Skin epidermis (tissue), 12 donors: ENCODE measurements at regions not wholly inside any gene's neighbourhood (a gene's known extent, or its start where the extent isn't known, plus 50 kb on each side); places are given as distances from the start of the nearest gene placed in this dataset.

Experiments used
- H3K27ac ChIP-seq, 21 experiments: fragments of 200-600 bp; sonication (generic) in 11 of 21; one replicate each; pipeline ENCODE4 v1.5.0; 2020; ENCODE audit warnings: mild to moderate bottlenecking in 3 of 21, inconsistent platforms in 2 of 21, moderate library complexity in 2 of 21
- H3K4me3 ChIP-seq, 7 experiments: fragments of 200-600 bp; sonication (generic) in 2 of 7; one replicate each; pipeline ENCODE4 v1.5.0; 2020; ENCODE audit warnings: inconsistent platforms in 2 of 7, mild to moderate bottlenecking in 2 of 7, moderate library complexity in 1 of 7

DNA sequence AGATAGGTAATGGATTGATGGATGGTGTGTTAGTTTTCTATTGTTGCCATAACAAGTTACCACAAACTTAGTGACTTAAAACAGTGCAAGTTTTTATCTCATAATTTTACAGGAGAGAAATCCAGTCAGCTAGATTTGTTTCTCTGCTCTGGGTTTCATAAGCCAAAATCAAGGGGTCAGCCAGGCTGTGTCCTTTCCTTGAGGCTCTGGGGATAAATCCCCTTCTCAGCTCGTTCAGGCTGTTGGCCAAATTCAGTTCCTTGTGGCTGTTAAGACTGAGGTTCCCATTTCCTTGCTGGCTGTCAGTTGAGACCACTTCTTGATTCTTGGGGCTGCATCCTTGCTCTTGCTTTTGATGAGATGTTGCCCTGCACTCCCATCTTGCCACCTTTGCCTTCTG is 204.9 kb upstream of the CDH13 start:
- Histone ChIP-seq H3K27ac (no peak overlapping the region), H3K4me3 (no peak overlapping the region)

DNA sequence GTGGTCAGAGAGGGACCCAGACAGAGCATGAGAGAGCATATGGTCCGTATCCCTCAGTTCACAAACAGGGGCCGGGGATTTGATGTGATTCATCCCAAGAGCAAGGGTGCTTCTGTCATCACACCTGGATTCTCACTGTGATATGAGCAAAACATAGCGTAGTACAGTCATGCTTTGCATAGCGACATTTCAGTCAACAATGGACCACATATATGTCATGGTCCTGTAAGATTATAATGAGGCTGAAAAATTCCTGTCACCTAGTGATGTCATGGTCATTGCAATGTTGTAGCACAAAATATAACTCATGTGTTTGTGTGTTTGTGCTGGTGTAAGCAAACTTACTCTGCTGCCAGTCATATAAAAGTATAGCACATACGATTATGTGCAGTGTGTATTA is 207.4 kb upstream of the CDH13 start:
- Histone ChIP-seq H3K4me3 (no peak overlapping the region), H3K27ac (no peak overlapping the region)

DNA sequence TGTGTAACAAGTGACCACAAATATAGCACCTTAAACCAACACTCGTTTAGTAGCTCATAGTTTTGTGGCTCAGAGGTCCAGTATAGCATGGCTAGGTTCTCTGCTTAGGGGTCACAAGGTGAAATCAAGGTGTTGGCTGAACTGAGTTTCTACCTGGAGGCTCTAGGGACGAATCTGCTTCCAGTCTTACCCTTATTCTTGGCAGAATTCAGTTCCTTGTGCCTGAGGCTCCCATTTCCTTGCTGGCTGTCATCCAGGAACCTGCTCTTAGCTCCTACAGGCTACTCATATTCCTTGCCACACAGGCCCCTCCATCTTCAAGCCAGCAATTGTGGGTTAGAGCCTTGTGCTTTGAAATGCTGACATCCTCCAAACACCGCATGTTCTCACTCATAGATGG is 212.3 kb upstream of the CDH13 start:
- Histone ChIP-seq H3K4me3 (no peak overlapping the region), H3K27ac (no peak overlapping the region)

DNA sequence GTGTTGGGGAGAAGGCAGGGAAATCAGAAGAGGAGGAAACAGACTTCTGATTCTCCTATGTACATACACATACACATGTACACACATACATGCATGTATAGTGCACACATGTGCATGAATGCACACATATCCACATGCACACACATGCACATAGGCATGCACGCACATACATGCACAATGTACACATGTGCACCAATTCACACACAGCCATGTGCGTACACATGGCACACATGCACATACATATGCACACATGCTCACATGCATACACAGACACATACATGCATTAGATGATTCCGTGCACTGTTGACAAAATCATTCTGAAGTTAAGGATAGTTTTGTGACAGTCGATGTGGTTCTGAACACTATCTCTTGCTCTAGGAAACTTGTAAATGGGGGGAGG is 214.0 kb upstream of the CDH13 start:
- no peak overlapping the region for H3K27ac ChIP-seq
- H3K4me3 ChIP-seq: no peak overlapping the region

DNA sequence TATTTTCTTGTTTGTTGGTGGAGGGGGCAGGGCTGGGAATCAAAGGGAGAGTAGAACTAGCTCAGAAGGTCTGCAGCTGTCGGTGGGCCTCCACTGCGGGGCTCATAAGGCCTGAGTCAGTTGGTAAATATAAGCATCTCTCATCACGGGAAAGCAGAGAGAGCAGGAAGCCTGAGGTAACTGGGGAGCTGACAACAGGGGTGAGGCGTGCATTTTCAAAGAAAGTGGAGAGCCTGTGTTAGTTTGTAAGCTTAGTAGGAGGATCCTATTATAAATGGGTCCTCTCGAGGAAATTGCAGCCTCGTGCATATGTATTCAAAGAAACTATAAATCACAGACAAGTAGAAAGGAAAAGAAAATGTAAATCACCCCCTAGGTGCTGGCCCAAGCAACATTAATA is 221.0 kb upstream of the CDH13 start:
- no peak overlapping the region for H3K4me3 ChIP-seq
- no peak overlapping the region for H3K27ac ChIP-seq

DNA sequence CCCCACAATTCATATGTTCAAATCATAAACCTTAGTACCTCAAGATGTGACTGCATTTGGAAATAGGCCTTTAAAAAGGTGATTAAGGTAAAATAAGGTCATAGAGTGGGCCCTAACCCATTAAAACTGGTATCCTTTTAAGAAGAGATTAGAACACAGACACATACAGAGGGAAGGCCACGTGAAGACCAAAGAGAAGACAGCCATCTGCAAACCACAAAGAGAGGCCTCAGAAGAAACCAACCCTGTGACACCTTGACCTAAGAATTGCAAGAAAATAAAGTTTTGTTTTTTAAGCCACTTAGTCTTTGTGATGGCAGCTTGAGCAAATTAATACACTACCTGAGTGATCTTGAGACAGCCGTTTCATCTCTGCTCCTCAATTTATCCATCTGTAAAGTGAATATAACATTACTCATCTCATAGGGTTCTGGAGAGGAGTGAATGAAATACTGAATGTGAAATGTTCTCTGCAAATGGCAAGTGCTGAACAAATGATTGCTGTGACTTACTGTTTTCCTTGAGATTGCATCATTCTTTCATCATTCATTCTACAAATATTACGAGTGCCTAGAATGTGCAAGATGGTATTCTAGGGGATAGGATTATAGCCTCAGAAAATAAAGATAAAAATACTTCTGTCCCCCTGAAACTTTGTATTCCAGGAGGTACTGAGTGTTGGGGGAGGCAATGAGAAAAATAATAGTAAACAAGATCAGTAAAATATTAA is 222.0 kb upstream of the CDH13 start:
- Histone ChIP-seq H3K4me3 (no peak overlapping the region), H3K27ac (no peak overlapping the region)

DNA sequence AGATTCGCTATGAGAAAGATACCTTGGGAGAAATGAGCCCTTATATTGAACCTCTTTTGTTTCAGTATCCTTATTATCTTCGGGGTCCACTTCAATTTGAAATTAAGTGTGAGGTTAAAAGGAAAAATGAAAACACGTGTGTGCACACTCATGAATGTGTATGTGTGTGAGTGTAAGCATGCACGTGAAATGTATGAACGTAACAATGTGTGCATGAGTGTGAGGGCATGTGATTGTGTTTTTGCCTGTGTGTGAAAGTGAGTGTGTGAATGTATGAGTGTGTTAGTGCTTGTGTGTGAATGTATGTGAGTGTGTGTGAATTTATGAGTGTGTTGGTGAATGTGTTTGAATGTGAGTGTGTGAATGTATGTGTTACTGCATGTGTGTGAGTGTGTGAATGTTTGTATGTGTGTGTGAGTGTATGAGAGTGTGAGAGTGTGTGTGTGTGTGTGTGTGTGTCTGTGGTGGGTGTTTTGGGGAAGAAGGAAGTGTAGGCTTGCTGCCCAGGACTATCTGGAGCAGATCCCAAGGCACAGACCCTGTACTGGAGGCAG is 224.0 kb upstream of the CDH13 start:
- Histone ChIP-seq H3K4me3 (no peak overlapping the region), H3K27ac (no peak overlapping the region)

DNA sequence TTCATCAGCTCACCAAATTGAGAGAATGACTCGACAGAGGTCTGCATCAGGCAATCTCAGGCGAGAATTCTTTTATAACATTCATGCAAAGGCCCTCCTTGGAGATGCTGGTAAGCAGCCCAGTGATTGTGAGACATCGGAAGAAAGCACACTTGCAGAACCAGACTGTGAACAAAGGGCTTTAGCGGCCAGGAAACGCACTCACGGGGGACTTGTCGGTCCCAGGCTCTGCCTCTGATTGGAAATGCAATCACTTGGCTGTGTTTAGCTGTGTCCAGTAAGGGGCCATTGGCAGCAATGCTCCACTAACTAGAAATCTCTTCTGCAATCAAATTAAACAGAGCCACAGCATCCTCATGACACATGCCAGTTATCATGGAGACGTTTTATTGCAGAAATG is 226.7 kb upstream of the CDH13 start:
- H3K27ac ChIP-seq: no peak overlapping the region
- H3K4me3 ChIP-seq: no peak overlapping the region

DNA sequence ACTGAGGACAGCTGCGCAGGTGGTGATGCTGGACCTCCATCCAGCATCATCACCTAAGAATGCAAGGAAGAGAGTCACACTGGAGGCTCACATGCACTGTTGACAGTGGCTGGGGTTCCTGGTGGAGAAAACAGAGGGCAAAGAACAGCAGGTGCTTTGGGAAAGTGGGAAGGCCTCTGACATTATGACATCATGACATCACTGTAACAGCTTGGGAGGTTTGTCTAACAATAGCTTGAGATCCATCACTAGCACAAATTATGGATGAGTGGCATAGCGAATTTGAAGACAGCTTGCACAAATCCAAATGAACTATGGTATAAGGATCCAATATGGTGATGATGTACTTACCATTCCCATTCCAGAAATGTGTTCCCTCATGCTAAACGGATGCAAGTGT is 226.5 kb upstream of the MPHOSPH6 start:
- no peak overlapping the region for H3K4me3 ChIP-seq

DNA sequence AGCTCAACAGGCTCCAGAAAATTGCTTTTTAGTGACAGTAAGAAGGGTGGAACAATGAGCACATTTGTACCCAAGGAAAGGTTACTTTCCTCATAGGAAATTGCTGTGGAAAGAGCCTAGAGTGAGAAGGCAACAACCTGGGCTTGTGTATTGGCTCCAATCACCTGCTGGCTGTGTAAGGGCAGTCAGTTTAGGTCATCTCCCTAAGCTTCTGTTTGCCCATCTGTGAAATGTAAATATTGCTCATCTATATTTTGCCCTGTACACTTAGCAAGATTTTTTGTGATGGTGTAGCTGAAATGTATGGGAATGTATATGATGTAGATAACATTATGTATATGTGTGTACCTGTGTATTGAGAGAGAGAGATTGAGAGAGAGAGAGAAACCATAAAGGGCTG is 225.2 kb upstream of the MPHOSPH6 start:
- Histone ChIP-seq H3K4me3 (no peak overlapping the region), H3K27ac (no peak overlapping the region)

More for the DNA sequence above, 226.5 kb upstream of the MPHOSPH6 start:
- no peak overlapping the region for H3K27ac ChIP-seq

DNA sequence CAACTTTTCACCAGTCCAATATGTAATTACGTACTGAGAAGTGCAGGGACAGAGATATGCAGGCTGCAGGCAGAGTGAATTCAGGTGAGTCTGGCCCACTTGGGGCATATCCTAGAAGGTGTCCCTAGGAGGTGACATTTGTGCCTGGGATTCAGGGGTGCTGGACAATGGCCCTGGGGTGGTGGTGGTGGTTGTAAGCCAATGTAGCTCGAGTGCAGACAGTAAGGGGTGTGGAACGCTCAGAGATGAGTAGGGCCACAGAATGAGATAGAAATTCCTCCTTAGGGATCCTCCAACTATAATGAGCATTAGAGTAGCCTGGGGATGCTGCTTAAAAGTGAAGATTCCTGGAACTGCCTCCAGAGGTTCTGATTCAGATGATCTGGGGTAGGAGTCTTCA is 221.7 kb upstream of the MPHOSPH6 start:
- H3K4me3 ChIP-seq: no peak overlapping the region
- no peak overlapping the region for H3K27ac ChIP-seq

DNA sequence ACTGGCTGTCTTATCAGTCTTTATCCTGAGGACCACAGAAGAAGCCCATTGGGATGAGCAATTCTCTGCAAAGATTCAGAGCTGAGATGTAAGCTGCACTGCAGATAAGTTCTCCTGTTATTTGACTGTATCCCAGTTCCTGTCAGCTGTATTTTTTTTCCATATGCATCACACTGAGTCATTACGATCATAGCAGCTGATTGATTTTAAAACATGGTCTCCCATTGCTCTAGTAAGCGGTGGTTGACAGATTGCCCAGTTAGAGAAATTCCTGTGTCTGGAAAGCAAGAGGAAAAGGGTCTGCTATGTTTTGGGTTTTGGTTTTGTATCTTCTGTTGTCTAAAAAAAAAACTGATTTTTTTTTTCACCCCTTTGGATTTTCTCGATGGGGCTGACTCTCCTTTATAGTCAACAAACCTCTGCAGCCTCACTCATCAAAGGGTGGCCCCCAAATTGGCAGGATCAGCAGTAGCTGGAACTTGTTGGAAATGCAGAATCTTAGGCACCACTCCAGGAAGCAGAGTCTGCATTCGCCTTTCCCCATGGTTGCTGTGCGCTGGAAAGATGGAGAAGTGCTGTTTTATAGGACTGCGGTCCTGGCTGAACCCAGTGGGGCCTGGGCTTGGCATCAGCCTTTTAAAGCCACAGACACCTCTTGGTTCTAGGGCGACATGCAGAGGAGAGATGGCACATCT is 220.1 kb upstream of the MPHOSPH6 start:
- no peak overlapping the region for H3K4me3 ChIP-seq
- H3K27ac ChIP-seq: no peak overlapping the region

DNA sequence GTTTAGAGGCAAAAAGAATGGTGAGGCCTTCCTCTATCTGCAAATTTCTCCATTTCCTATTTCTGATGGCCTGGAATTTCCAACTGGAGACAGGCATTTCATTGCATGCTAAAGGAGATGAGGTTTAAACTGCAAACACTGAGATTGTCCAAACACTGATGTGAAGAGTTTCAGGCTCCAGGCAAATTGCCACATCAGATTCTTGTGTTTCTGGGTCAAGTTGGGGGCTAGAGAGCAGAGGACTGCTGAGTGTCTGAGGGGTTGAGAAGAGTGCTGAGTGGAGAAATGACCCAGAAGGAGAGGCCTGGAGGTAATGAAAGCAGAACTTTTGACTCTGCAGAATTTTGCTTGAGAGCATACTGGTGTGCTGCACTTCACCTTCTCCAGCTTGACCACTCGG is 216.7 kb upstream of the MPHOSPH6 start:
- H3K27ac ChIP-seq: no peak overlapping the region
- no peak overlapping the region for H3K4me3 ChIP-seq

DNA sequence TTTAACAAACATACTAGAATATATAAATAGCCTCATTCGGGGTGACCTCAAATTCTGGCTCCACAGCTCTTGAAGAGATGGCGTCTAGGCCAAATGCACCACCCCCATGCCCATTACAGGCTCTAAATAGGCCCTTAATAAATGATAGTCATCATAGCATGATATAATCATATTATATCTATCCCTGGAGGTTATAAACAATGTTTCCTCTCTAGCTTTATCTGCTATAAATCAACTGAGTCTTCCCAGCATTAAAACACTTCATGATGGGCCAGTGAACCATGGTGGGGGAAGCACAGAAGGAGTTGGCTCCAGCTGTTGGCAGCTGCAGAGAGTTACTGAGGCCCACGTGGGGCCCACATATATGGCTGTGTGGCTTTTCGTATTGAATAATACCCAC is 214.9 kb upstream of the MPHOSPH6 start:
- Histone ChIP-seq H3K4me3 (no peak overlapping the region), H3K27ac (no peak overlapping the region)

DNA sequence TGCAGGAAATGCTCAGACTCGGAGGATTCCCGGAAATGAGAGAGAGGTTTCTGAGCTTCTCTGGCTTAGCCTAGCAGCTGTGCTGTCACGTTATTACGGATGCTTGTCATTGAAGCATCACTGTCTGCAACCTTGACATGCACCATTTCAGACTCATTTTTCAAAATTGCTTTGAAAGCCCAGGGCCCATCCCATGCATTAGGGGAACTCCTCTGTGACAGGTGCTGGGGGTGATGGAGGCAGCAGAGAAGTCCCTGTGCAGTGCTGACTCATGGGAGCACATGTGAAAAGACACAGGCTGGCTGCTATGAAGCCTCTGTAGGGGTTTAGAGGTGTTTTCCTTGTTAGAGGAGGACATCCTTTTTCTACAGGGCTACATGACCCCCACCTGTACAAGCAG is 214.0 kb upstream of the MPHOSPH6 start:
- Histone ChIP-seq H3K27ac (no peak overlapping the region), H3K4me3 (no peak overlapping the region)

DNA sequence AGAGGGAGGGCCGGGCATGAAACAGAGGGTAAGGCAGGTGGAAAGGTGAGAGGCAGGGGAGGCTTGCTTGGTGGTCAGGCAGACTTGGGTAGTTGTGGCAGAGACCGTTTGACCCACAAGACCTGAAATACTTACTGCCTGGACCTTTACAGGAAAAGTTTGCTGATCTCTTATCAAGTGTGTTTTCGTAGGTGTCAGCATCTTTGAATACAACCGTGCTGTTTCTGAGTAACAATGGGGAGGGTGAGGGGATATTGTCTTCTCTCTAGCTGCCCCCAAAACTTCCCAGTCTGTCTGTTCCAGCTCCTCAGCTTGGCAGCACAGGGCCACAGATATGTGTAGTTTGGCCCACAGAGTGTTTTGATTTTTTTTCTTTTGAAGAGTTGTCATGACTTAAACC is 212.5 kb upstream of the MPHOSPH6 start:
- no peak overlapping the region for H3K27ac ChIP-seq
- no peak overlapping the region for H3K4me3 ChIP-seq

DNA sequence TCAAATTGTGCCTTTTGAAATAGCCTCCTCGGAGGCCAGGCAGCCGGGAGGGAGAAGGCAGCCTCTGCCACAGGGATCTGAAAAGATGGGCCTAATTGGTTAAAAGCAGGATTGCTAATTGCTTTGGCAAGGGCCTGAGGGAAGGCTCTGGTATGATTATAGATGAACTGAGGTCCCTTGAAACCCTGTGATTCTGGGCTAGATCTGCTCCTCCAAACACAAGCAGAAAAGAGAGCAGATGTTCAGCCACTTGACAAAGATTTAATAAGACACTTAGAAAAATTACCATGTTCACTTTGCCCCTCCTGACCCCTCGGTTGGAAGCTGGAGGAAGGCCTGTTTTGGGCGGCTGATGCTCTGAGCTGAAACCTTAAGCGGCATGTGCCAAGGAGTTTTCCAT is 209.5 kb upstream of the MPHOSPH6 start:
- Histone ChIP-seq H3K27ac (no peak overlapping the region), H3K4me3 (no peak overlapping the region)

DNA sequence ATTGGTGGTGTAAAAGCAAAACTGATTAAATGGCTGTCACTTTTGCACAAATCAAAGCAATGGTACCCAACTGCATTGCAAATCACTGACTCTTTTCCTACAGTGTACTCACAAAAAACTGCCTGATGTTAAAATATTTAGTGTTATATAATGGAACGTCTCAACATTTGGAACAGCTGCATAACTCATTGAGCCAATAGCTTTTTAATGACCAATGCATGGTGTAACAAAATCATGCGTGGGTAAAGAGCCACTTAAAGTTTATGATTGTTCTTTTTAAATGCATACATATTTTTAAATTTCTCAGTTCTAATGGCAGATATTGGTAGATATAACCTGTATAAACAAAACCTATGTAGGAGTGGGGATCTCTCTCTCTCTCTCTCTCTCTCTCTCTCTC is 204.0 kb upstream of the MPHOSPH6 start:
- H3K27ac ChIP-seq: no peak overlapping the region
- no peak overlapping the region for H3K4me3 ChIP-seq

DNA sequence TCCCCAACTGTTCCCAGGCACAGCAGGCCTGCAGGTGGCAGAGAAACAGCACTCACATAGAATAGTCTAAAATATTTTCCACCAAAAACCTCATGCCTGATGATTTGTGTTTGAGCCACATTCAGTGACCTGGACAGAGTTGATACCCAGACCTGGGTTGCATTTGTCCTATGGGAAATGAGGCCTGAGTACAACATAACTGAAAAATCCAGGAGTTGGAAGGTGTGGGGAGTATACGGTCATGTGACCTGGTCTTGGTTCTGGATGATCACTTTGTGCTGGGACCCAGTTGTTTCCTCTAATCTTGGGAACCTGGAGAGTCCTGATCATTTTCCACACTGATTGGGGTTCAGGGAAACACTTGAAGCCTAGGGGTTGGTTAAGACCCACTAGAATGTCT is 200.3 kb upstream of the MPHOSPH6 start:
- no peak overlapping the region for H3K4me3 ChIP-seq
- H3K27ac ChIP-seq: no peak overlapping the region

DNA sequence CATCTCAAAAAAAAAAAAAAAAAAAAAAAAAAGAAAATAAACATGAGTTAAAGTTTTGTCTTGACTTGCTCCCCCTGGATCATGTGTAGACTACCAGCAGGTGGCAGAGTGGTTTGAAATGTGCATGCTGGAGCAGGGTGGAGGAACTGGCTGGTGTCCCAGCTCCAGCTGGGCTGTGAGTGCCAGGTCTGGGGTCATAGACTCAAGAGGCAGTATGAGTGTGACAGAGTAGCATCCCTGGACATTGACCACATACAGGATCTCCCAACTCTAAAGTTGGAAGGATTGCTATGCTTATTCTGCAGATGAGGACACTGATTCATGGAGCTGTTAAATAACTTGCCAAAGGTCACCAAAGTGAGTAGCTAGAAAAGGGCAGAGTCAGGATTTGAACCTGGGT is 198.0 kb upstream of the MPHOSPH6 start:
- no peak overlapping the region for H3K4me3 ChIP-seq
- H3K27ac ChIP-seq: no peak overlapping the region

DNA sequence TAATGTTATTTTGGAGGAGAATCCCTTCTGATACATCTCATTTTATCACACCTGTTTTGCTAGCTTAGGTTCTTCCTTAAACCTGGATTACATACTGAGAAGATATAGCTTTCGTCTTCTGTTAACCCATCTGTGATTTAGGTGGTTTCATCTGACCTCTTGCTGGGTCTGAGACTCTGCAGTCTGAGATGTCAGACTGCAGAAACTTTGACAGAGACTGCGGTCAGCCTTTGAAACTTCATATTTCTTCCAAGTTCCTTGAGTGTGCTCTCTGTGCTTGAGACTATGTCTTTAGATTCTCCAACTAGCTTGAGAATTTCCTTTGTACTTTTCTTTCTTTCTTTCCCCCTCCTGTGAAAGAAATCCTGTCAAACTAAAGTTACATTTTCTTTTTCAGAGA is 196.4 kb upstream of the MPHOSPH6 start:
- Histone ChIP-seq H3K27ac (no peak overlapping the region), H3K4me3 (no peak overlapping the region)

DNA sequence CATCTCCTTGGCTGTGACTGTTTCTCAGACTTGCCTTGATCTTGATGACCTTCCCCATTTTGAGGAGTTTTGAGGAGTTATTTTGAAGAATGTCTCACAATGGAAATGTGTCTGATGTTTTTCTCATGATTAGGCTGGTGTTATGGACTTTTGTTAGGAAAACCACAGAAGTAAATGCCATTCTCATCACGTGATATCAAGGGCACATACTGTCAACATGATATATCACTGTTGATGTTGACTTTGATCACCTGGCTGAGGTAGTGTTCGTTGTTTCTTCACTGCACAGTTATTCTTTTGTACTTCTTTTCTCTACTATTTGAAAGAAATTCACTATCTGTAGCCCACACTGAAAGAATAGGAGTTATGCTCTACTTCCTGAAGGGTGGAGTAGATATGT is 194.7 kb upstream of the MPHOSPH6 start:
- Histone ChIP-seq H3K4me3 (no peak overlapping the region), H3K27ac (no peak overlapping the region)
